Endothelial cell of umbilical vein (primary cell): ENCODE measurements at regions not wholly inside any gene's neighbourhood (a gene's known extent, or its start where the extent isn't known, plus 50 kb on each side); places are given as distances from the start of the nearest gene placed in this dataset.

Experiments
- BruUV-seq: library from RNA; stranded (reverse); fragments of 400-500 nt; replicated peaks from 2 replicates; lab custom pipeline; 2021; lab: Mats Ljungman, UMichigan
- CTCF ChIA-PET: fragments of 300-600, 350-600 bp; sonication (Branson Sonifier 250); formaldehyde crosslinking; loops from one replicate; lab custom pipeline; 2021; ENCODE audit warnings: antibody characterized with exemption, inconsistent platforms; lab: Charles Lee
- POLR2A ChIA-PET: fragments of 300-600, 350-600 bp; sonication (Branson Sonifier 250); formaldehyde crosslinking; loops from one replicate; lab custom pipeline; 2021; ENCODE audit warnings: antibody characterized with exemption, inconsistent platforms; lab: Charles Lee
- DNase-seq: peaks from one replicate; pipeline ENCODE4 v3.0.0-alpha.2; 2011; ENCODE audit warnings: low read depth, low spot score
- FAIRE-seq: peaks from 2 replicates; lab custom pipeline; 2011; peaks lifted over from hg19 to GRCh38; lab: Jason Lieb, UNC
- H2AFZ ChIP-seq: 2 replicates; pipeline ENCODE4 v1.6.0; 2012; ENCODE audit warnings: low read depth, low read length, control low read depth, inconsistent platforms
- H3K27ac ChIP-seq: 2 replicates; pipeline ENCODE4 v1.5.1; 2011; ENCODE audit warnings: low read depth, mild to moderate bottlenecking, control low read depth, low read length, moderate library complexity; ENCODE audit not compliant: insufficient read depth
- H3K27me3 ChIP-seq, 2 experiments: 2 replicates each; pipeline versions ENCODE4 v1.6.0 to v1.6.1; 2011; ENCODE audit warnings: low read length in 2 of 2, mixed read lengths in 1 of 2; ENCODE audit not compliant: control insufficient read depth in 2 of 2, insufficient read depth in 2 of 2
- H3K36me3 ChIP-seq, 2 experiments: 2 replicates in 1 of 2; 3 replicates in 1 of 2; pipeline ENCODE4 v1.5.1; 2011; ENCODE audit warnings: low read length in 2 of 2, mild to moderate bottlenecking in 1 of 2, moderate library complexity in 1 of 2; ENCODE audit not compliant: control insufficient read depth in 2 of 2, insufficient read depth in 2 of 2; ENCODE audit errors: extremely low read depth in 1 of 2
- H3K4me1 ChIP-seq: 3 replicates; pipeline ENCODE4 v1.5.1; 2011; ENCODE audit warnings: mild to moderate bottlenecking, low read length; ENCODE audit not compliant: control insufficient read depth, insufficient read depth; ENCODE audit errors: extremely low read depth
- H3K4me2 ChIP-seq: 2 replicates; pipeline ENCODE4 v1.6.1; 2011; ENCODE audit warnings: low read length, control low read depth, mixed read lengths; ENCODE audit not compliant: insufficient read depth
- H3K4me3 ChIP-seq, 3 experiments: fragments of 200-600 bp in 1 of 3; sonication (generic), shearing (Covaris generic) in 1 of 3; replicated peaks in 1 of 3; 2 replicates each; pipeline ENCODE4 v1.5.1; 2011 to 2016; ENCODE audit warnings: control low read depth in 3 of 3, low read length in 3 of 3, mild to moderate bottlenecking in 2 of 3, inconsistent platforms in 1 of 3, low read depth in 1 of 3, moderate library complexity in 1 of 3; ENCODE audit not compliant: insufficient read depth in 1 of 3
- H3K79me2 ChIP-seq: 2 replicates; pipeline ENCODE4 v1.6.0; 2012; ENCODE audit warnings: low read length, inconsistent platforms; ENCODE audit not compliant: control insufficient read depth, insufficient read depth
- H3K9ac ChIP-seq: replicated peaks from 2 replicates; pipeline ENCODE3; 2011; ENCODE audit warnings: low read length, control low read depth; ENCODE audit not compliant: insufficient read depth; ENCODE audit errors: extremely low read depth
- H3K9me1 ChIP-seq: replicated peaks from 3 replicates; pipeline ENCODE4 v1.6.0; 2011; ENCODE audit warnings: mild to moderate bottlenecking, low read length; ENCODE audit not compliant: control insufficient read depth, insufficient read depth; ENCODE audit errors: extremely low read depth
- H3K9me3 ChIP-seq: replicated peaks from 2 replicates; pipeline ENCODE4 v1.5.1; 2012; ENCODE audit warnings: low read length, inconsistent platforms; ENCODE audit not compliant: control insufficient read depth, insufficient read depth
- H4K20me1 ChIP-seq: replicated peaks from 2 replicates; pipeline ENCODE3; 2011; ENCODE audit warnings: mild to moderate bottlenecking, low read length; ENCODE audit not compliant: control insufficient read depth, insufficient read depth; ENCODE audit errors: extremely low read depth
- CTCF ChIP-seq, 2 donors: IDR thresholded peaks; 1 replicate in 1 of 2; 2 replicates in 1 of 2; pipeline ENCODE4 v1.5.1; 2011; ENCODE audit warnings: low read length in 2 of 2, mild to moderate bottlenecking in 2 of 2, moderate library complexity in 2 of 2, control low read depth in 1 of 2, inconsistent platforms in 1 of 2, low read depth in 1 of 2; ENCODE audit not compliant: insufficient read depth in 1 of 2; ENCODE audit errors: extremely low read depth in 1 of 2
- EZH2 ChIP-seq: IDR thresholded peaks from 2 replicates; pipeline ENCODE4 v1.6.1; 2012; ENCODE audit warnings: borderline replicate concordance, low read depth, mild to moderate bottlenecking, moderate library complexity, low read length, inconsistent platforms; ENCODE audit not compliant: severe bottlenecking
- FOS ChIP-seq: IDR thresholded peaks from 2 replicates; pipeline ENCODE4 v1.6.1; 2011; ENCODE audit warnings: mild to moderate bottlenecking, low read length, moderate library complexity, borderline replicate concordance; ENCODE audit not compliant: insufficient read depth
- GATA2 ChIP-seq: IDR thresholded peaks from 2 replicates; pipeline ENCODE4 v1.7.0; 2011; ENCODE audit warnings: low read depth, mild to moderate bottlenecking, moderate library complexity, mixed read lengths, low read length; ENCODE audit not compliant: insufficient read length, insufficient read depth
- JUN ChIP-seq: IDR thresholded peaks from 2 replicates; pipeline ENCODE4 v1.6.1; 2011; ENCODE audit warnings: borderline replicate concordance, low read depth; ENCODE audit not compliant: insufficient read length, insufficient read depth
- MAX ChIP-seq: IDR thresholded peaks from 2 replicates; pipeline ENCODE4 v1.6.1; 2011; ENCODE audit not compliant: insufficient read depth, insufficient read length
- MYC ChIP-seq: IDR thresholded peaks from one replicate; pipeline ENCODE4 v1.6.1; 2011; ENCODE audit warnings: mild to moderate bottlenecking, low read depth, low read length
- POLR2A ChIP-seq: IDR thresholded peaks from 2 replicates; pipeline ENCODE4 v1.6.1; 2012; ENCODE audit warnings: low read depth, mild to moderate bottlenecking, control low read depth, low read length
- POLR2AphosphoS5 ChIP-seq: IDR thresholded peaks from 2 replicates; pipeline ENCODE4 v1.6.1; 2012; ENCODE audit warnings: low read depth, mild to moderate bottlenecking, control low read depth, low read length, moderate library complexity; ENCODE audit not compliant: insufficient read depth
- dilution Hi-C: fragments of 300-500 bp; cut with MboI; formaldehyde crosslinking; loops from one replicate; pipeline ENCODE4 v1.15.0; 2019; ENCODE audit warnings: low sequenced_read_pairs; ENCODE audit not compliant: extremely low pct_ligation_motif_present
- intact Hi-C: fragments of 100-400 bp; cut with micrococcal nuclease; formaldehyde crosslinking; loops from one replicate; pipeline ENCODE4 v1.10.0; 2022

- Histone ChIP-seq H3K4me1 (no peaks in the 10 kb centered on the region), H3K79me2 (no peaks in the 10 kb centered on the region), H3K27ac (no peak overlapping the region), H4K20me1 (no peaks in the 10 kb centered on the region), H3K9ac (no peak overlapping the region), H3K9me3 (no peaks in the 10 kb centered on the region), H3K4me3 (no peak overlapping the region), H3K27me3 (no peaks in the 10 kb centered on the region), H3K9me1 (no peaks in the 10 kb centered on the region), H2AFZ (no peak overlapping the region), H3K4me2 (no peak overlapping the region), H3K36me3 (no peaks in the 10 kb centered on the region)
- dilution Hi-C loops (no loop called here), intact Hi-C loops (no loop called here)
- DNase-seq (no peak), FAIRE-seq (no peak)
- TF ChIP-seq EZH2: no peak
- no peak for TF ChIP-seq CTCF (IDR thresholded peaks at IDR 0.05; ENCODE audit: extremely low read depth in 1 of 2, insufficient read depth in 1 of 2, low read depth in 1 of 2, low read length in 2 of 2)
- no peak for TF ChIP-seq POLR2AphosphoS5
- TF ChIP-seq MYC: no peak
- no peak for TF ChIP-seq JUN
- ChIA-PET POLR2A (no interaction called here), CTCF (no interaction called here)
- BruUV-seq: no TSS peak
Measured at GRCh38 chr4:120399826-120400225, 333.2 kb upstream of the MAD2L1 start.

GRCh38 chr4:120395746-120396145 lies 329.1 kb upstream of the MAD2L1 start:
- H3K27ac ChIP-seq: no peak overlapping the region
- CTCF ChIA-PET: no interaction called here

More at GRCh38 chr4:120395746-120396145, 329.1 kb upstream of the MAD2L1 start:
- Histone ChIP-seq H3K36me3 (no peaks in the 10 kb centered on the region), H3K9me3 (no peaks in the 10 kb centered on the region), H3K9me1 (no peaks in the 10 kb centered on the region), H2AFZ (no peak overlapping the region), H3K4me2 (no peak overlapping the region), H3K27me3 (no peaks in the 10 kb centered on the region), H3K79me2 (no peaks in the 10 kb centered on the region), H3K4me3 (no peak overlapping the region), H4K20me1 (no peaks in the 10 kb centered on the region), H3K4me1 (no peaks in the 10 kb centered on the region), H3K9ac (no peak overlapping the region)
- intact Hi-C loops (no loop called here), dilution Hi-C loops (no loop called here)
- POLR2A ChIA-PET: no interaction called here
- FAIRE-seq: no peak
- no peak for DNase-seq
- no peak for TF ChIP-seq CTCF (IDR thresholded peaks at IDR 0.05; ENCODE audit: extremely low read depth in 1 of 2, insufficient read depth in 1 of 2, low read depth in 1 of 2, low read length in 2 of 2)
- no peak for TF ChIP-seq EZH2
- no peak for TF ChIP-seq MAX
- TF ChIP-seq MYC: no peak
- no peak for TF ChIP-seq FOS
- no peak for TF ChIP-seq POLR2AphosphoS5
- no peak for TF ChIP-seq GATA2
- no peak for TF ChIP-seq JUN
- TF ChIP-seq POLR2A: no peak
- BruUV-seq: no TSS peak
